ENCODE measurements at regions not wholly inside any gene's neighbourhood (a gene's known extent, or its start where the extent isn't known, plus 50 kb on each side); places are given as distances from the start of the nearest gene placed in this dataset.

- TF ChIP-seq CTCF (IDR thresholded peaks at IDR 0.05; ENCODE audit: poor library complexity, severe bottlenecking), result no peak
- no peak for TF ChIP-seq POLR2AphosphoS5 (IDR thresholded peaks at IDR 0.05)
- no peak for TF ChIP-seq EP300 (conservative IDR thresholded peaks at IDR 0.05; ENCODE audit: poor library complexity, severe bottlenecking)
These were observed 149.3 kb upstream of the DPP6 start for GRCh38 chr7:153902862-153903261.
